ENCODE measurements at regions not wholly inside any gene's neighbourhood (a gene's known extent, or its start where the extent isn't known, plus 50 kb on each side); places are given as distances from the start of the nearest gene placed in this dataset.

GRCh38 chr6:134373282-134373922, 55.5 kb upstream of the SGK1 start (continued):
- TF ChIP-seq ATF3 (IDR thresholded peaks at IDR 0.05), result peak; percentile 66; the same call in 1 of the 2 replicates
- no peak for TF ChIP-seq ATF3 (CRISPR knock-in tag; conservative IDR thresholded peaks at IDR 0.05)
- no peak for TF ChIP-seq NCOA1 (IDR thresholded peaks at IDR 0.05; ENCODE audit: low read depth)
- TF ChIP-seq EP300 (IDR thresholded peaks at IDR 0.05; ENCODE audit: low read length), result peak; percentile 42; the same call in 1 of the 2 replicates
- TF ChIP-seq ZNF644 (tag; IDR thresholded peaks at IDR 0.05; ENCODE audit: low read depth), result peak; percentile 76
- TF ChIP-seq SMARCB1 (IDR thresholded peaks at IDR 0.05; ENCODE audit: insufficient read length, low read depth), result no peak
- peak; percentile 96 for TF ChIP-seq NFE2 (IDR thresholded peaks at IDR 0.05; ENCODE audit: low read depth)
- no peak for TF ChIP-seq ZNF707 (CRISPR knock-in tag; conservative IDR thresholded peaks at IDR 0.05)
- peak in 1 of 2 experiments; percentile 76; a peak in 1 of 4 replicates for TF ChIP-seq ZNF639 (CRISPR knock-in tag; conservative IDR thresholded peaks at IDR 0.05 in 1 of 2, IDR thresholded peaks at IDR 0.05 in 1 of 2)
- peak; percentile 51; the same call in 1 of the 2 replicates for TF ChIP-seq CREB3 (tag; conservative IDR thresholded peaks at IDR 0.05; ENCODE audit: low read depth)
- TF ChIP-seq RBM17 (IDR thresholded peaks at IDR 0.05; ENCODE audit: borderline replicate concordance, low read depth, low read length), result no peak
- TF ChIP-seq CBFB (CRISPR knock-in tag; IDR thresholded peaks at IDR 0.05), result no peak
- peak; percentile 82 for TF ChIP-seq SMARCE1 (IDR thresholded peaks at IDR 0.05)
- TF ChIP-seq ZNF449 (CRISPR knock-in tag; IDR thresholded peaks at IDR 0.05), result peak; percentile 12; the same call in 1 of the 2 replicates
- no peak for TF ChIP-seq NELFE (IDR thresholded peaks at IDR 0.05; ENCODE audit: insufficient read depth, insufficient read length)
- TF ChIP-seq U2AF2 (optimal IDR thresholded peaks at IDR 0.05; ENCODE audit: low read depth, low read length), result no peak
- no peak for TF ChIP-seq ZBTB43 (CRISPR knock-in tag; IDR thresholded peaks at IDR 0.05)
- TF ChIP-seq TARDBP (IDR thresholded peaks at IDR 0.05), result no peak
- no peak for TF ChIP-seq RFX5 (IDR thresholded peaks at IDR 0.05; ENCODE audit: low read depth, low read length)
- TF ChIP-seq UBTF (IDR thresholded peaks at IDR 0.05; ENCODE audit: borderline replicate concordance in 1 of 2, low read depth in 2 of 2, low read length in 2 of 2), result no peak
